GM18858 (cell line): ENCODE measurements at regions not wholly inside any gene's neighbourhood (a gene's known extent, or its start where the extent isn't known, plus 50 kb on each side); places are given as distances from the start of the nearest gene placed in this dataset.
"Not testable (repeated sequence)": the region's sequence is repeated elsewhere in the genome, so short reads cannot be mapped to it uniquely, and the experiment has no call there.

Experiments used
- ATAC-seq: cut with Tn5 transposase; IDR thresholded peaks from one replicate; pipeline ENCODE4 v1.9.1; 2021; ENCODE audit not compliant: unreplicated experiment

DNA sequence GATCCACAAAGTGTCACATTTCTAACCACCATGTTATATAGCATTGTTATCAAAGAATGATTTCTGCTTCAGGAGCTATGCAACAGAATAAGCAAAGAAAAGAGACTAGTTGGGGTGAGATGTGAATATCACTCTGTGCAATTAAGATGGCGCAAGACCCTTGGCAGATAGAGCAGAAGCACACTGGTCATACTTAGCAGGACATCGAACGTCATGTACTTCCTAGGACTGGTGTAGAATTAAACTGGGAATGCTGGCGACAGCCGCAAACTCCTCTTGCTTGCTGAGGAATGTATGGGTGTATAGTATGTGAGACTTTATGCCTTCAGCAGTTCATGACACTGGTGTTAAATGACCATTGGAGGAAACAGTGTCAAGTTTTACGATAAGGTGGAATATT lies 207.0 kb downstream of the LRRC70 start:
- ATAC-seq: no peak

DNA sequence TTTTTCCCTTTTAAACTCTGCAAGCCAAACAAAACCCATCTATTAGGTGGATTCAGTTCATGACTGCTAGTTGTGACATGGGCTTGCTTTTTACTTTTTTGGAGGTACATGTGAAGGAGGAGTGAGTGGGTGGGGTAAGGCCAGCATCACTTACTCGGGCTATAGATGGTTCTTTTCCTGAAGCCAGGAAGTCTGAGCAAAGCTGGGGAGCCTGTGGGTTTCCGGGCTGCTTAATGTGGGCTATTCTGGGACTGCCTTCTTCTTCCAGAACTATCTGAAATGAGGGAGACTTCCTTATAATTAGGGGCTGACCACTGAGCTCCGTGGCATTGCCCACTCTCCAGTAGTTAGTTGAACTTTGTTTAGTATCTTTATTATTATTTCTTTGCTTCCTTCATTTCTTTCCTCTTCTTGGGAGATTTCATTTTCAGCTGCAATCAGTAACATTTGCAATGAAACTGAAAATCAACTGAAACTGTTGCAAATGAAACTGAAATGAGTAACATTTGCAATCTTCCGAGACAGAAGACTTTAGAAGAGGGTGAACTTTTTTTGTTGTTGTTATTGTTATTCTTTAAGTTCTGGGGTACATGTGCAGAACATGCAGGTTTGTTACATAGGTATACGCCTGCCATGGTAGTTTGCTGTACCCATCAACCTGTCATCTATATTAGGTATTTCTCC lies 204.9 kb downstream of the LRRC70 start:
- peak; percentile 63 for ATAC-seq

DNA sequence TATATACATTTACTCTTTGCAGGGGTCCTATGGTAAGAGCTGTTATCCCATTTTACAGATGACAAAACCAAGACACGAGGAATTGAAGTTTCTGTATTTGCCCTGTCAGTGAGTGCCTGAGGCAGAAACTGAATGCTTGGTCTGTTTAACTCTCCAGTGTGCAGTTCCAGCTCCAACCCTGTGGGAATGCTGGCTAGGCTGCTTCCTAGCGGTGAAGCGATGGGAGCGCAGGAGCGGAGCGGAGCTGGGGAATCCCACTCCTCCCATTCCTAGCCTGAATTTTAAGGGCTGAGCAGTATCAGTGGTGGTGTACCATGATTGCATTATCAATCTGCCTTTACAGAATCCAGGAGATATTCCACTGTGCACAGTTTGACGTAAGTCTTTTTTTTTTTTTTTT lies 202.3 kb downstream of the LRRC70 start:
- no peak for ATAC-seq

DNA sequence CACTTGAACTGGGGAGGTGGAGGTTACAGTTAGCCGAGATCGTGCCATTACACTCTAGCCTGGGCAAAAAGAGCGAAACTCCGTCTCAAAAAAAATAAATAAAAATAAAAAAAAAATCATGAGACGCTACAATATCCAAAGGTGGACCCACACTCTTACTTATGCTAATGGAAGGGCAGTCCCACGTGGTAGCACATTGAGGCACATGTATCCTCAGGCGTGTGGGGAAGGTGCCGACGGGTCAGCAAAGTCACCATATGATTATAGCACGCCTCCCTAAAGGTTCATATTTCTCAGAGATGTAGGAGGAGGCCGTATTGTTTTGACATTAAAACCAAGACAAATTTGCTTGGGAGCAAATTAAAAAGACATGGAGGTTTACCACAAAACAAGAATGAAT lies 201.6 kb downstream of the LRRC70 start:
- no peak for ATAC-seq

DNA sequence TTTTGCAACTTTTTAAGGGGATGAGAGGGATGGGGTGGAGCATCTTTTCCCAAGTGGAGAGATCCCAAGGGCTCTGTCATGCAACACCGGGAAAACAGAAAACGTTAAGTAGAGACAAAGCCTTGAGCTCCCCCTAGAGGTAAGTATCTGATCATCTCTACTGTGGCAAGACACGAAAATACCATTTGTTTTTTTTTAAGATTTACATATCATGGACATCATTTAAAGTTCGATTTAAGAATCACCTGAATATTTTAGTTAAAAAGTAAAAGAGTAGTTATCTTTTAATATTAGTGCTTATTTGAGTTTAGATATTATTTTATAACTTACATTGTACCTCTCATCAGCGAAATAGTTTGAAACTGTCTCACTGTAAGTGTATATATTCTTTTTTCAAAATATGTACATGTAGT lies 200.4 kb downstream of the LRRC70 start:
- ATAC-seq: peak; percentile 51

DNA sequence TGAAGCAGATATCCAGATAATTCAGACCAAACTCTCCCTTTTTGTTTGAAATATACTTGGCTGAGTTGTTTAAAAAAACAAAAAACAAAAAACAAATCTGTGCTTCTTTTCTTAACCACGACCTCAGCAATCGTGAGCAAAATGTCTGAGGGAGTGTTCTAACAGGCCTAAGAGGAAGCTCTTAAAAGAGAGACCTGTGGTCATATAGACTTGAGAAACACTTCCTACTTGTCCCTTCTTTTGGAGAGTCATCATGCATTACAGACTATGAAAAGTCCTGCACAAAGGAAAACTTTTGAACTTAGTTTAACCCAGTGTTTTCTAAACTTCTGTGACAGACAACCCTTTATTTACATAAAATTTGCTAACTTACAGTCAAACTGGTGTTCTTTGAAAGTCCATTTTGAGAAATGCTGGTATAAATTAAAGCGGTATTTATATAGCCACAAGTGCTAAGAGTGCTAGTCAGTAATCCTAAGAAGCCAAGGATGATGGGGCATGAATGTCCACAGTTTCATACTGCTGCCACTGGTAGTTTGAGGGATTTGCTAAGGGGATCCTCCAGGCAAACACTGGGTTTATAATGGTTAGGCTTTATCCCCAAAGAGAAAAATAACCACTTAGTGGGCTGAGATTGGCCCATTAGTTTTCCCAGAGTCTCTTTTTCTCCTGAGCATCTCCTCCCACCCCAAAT lies 199.8 kb downstream of the LRRC70 start:
- peak; percentile 30 for ATAC-seq

DNA sequence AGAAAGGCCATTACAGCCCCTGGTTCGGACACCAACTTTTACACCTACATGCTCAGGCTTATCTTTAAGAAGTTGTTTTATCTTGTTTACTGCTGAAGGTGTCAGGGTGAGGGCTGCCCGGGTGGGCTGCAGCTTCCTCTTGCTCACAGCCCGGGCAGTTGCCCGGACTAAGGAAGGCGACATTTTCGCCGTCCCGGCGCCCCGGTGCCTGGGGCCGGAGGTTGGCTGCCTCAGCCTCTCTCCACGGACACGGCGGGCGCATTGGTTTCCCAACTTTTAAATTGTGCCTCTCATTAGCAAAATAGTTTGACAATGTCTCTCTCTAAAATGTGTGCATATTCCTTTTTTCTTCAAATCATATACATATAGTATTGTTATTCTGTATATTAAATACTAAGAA lies 198.5 kb downstream of the LRRC70 start:
- ATAC-seq: not testable (repeated sequence)

DNA sequence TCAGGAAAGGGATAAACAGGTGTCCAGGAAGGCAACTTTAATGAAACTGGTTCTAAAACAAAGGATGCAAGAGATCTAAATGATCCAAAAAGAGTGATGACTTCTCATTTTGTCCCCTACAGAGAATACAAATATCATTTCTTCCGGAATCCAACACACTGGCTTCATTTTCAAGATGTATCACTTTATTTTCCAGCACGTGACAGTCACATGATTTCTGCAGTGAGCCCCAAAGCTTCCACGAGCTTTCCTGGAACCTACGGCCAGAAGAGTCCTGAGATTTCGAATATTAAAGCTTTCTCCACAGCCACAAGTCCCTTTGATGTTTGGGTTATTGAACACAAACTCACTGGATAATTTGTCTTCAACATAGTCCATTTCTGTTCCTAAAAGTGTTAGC lies 198.0 kb downstream of the LRRC70 start:
- not testable (repeated sequence) for ATAC-seq

DNA sequence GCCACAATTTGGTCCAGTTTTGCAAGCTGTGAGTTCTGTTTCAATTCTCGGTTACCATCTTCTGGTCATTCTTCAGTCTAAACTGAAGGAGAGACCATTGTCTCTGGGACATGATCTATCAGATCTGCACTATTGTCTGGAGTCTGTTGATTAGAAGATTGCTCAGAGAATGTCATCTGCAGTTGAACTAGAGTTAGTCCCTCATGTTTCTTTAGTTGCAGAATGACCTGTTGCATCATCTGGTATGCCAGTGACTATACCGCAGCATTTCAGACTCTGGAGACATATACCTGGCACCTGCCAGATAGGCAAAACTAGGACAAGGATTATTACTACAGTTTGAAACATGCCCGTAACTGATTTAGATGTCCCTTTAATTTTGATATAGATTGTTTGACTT lies 194.8 kb downstream of the LRRC70 start:
- ATAC-seq: no peak

DNA sequence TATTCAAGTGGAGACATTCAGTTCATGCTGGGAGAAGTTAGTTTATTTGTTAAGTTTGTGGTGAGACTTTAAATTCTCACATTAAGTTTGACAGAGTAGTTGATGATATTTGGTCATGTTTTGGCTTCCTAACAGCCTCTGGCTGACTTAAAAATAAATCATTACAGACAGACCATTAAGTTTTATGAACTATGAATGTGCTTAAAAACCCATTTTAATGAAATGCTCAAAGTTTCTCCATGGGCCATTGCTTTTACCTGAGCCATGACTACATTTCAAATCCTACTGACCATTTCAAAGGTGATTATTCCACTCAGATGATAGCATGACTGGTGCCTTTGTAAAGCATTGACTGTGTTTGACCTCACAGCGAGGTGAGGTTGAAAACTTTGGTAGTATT lies 192.7 kb downstream of the LRRC70 start:
- no peak for ATAC-seq

DNA sequence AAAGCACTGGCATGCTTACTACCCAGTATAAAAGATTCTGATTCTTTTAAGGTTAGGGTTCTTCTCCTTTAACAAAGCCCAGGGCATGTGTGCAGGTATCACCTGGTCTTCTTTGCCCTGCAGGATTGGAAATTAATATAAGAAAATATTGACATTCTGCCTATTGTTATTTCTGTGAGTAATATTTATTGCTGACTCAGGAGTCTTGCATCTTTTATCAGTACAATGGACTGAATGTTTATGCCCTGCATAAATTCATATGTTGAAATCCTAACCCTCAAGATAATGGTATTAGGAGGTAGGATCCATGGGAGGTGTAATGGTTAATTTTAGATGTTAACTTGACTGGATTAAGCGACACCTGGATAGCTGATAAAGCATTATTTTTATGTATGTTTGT lies 189.0 kb downstream of the LRRC70 start:
- ATAC-seq: no peak

DNA sequence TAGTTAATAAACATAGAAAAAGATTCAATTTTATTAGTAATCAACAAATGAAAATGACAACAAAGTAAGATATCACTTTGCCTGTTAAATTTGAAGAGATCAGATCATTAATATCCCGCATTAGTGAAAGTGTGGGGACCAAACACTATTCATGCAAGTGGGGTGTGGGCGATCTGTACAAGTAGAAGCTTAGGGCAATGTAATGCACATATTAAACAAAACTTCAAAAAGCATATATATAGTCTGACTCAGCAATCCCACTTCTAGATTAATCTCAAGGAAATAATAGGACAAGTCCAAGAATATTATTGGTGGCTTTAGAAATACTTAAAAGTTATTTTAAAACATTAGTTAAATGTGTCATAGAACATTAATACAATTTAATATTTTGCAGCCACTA lies 188.5 kb downstream of the LRRC70 start:
- ATAC-seq: no peak

DNA sequence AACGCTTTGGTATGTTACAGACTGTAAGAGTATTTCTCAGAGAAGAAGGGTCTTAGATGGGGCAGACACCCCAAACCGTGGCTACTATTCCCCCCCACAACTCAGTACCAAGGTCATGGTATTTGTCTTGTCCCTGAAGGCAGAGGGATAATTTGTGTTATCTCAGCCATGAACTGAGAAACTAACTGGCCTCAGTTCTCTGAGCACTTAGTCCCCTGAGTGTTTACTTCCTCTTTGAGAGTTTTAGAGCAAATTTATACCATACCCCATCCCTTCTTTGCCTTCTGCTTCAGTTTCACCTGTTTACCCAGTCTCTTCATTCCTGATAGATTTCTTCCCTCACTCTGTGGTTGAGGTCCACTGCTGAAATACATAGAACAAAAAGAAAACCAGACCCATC lies 183.9 kb downstream of the LRRC70 start:
- peak; percentile 48 for ATAC-seq

DNA sequence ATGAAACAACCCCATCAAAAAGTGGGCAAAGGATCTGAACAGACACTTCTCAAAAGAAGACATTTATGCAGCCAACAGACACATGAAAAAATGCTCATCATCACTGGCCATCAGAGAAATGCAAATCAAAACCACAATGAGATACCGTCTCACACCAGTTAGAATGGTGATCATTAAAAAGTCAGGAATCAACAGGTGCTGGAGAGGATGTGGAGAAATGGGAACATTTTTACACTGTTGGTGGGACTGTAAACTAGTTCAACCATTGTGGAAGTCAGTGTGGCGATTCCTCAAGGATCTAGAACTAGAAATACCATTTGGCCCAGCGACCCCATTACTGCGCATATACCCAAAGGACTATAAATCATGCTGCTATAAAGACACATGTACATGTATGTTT lies 179.1 kb downstream of the LRRC70 start:
- ATAC-seq: not testable (repeated sequence)

DNA sequence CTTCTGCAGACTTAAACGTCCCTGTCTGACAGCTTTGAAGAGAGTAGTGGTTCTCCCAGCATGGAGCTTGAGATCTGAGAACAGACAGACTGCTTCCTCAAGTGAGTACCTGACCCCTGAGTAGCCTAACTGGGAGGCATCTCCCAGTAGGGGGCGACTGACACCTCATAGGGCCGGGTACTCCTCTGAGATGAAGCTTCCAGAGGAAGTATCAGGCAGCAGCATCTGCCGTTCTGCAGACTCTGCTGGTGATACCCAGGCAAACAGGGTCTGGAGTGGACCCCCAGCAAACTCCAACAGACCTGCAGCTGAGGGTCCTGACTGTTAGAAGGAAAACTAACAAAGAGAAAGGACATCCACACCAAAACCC lies 174.4 kb downstream of the LRRC70 start:
- not testable (repeated sequence) for ATAC-seq

DNA sequence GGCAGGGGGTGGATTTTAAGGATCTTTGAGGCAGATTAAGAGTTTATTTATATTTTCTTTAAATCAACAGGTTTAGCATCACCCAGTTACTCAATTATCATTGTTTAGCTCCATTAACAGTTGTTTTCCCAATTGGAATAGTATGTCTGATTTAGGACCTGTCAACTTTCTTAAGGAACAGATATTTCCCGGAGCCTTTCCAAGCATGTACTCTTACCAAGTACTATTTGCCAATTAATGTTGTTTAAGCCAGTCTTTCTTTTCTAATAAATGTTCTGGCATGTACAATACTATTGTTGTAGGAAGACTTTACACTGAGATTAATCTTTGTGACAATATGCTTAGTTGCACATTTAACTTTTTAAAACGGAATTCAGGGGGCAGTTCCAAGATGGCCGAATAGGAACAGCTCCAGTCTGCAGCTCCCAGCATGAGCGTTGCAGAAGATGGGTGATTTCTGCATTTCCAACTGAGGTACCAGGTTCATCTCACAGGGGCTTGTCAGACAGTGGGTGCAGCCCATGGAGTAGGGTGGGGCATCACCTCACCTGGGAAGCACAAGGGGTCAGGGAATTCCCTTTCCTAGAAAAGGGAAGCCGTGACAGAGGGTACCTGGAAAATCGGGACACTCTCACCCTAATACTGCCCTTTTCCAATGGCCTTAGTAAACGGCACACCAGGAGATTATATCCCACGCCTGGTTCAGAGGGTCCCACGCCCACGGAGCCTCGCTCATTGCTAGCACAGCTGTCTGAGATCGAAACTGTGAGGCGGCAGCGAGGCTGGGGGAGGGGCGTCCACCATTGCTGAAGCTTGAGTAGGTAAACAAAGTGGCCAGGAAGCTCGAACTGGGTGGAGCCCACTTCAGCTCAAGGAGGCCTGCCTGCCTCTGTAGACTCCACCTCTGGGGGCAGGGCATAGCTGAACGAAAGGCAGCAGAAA lies 173.7 kb downstream of the LRRC70 start:
- ATAC-seq: not testable (repeated sequence)

DNA sequence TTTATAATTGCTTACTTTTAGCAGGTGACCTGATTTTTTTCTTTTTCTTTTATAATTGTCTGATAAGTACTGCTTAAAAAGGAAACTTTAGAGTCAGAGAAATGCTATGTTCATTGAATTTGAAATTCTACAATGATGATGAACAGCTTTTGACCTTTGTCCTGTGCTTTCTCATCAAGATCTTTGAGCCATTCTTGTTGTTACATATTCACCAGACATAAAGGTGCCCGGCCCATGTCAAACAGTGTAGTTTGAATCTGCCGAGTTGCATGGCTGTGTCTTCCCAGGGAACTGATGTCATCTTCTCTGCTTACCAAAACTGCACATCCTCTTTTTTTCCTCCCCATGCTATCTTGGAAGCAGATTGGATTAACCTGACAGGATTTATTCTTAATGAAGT lies 163.6 kb downstream of the LRRC70 start:
- no peak for ATAC-seq

DNA sequence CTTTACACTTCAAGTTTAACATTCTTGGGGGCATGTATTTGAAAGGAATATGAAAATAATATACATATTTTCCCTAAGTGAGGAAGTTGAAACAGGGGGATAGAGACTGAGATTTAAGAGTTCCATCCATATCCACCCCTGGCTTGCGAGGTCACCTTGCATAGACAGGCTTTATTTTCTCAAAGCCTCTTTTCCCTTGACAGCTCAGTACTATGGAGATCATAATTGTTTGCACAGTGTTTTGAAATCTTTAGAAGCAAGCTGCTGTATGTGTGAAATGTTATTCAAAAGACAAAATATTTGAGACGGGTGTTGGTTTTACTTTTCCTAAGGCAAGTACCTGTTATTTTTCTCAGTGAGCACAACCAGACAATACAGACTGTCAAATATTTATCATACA lies 163.1 kb downstream of the LRRC70 start:
- ATAC-seq: no peak

DNA sequence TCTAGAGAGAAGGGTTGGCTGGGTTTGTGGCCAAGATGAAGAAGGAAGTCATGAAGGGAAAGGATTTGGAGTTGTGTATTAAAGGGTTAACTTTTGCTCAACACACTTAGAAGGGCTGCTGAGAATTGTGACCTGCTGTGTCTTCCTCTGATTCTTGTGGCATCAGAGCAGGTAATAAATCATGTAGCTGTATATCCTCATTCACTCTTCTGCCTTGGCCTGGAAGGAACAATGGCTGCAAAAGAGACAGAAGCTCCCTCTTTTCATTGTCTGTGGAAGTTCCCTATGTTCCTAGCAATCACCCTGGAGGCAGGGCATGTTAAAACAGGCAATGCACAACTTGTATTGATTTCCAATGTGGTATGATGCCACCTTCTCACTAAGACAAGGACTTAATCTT lies 159.1 kb downstream of the LRRC70 start:
- no peak for ATAC-seq

DNA sequence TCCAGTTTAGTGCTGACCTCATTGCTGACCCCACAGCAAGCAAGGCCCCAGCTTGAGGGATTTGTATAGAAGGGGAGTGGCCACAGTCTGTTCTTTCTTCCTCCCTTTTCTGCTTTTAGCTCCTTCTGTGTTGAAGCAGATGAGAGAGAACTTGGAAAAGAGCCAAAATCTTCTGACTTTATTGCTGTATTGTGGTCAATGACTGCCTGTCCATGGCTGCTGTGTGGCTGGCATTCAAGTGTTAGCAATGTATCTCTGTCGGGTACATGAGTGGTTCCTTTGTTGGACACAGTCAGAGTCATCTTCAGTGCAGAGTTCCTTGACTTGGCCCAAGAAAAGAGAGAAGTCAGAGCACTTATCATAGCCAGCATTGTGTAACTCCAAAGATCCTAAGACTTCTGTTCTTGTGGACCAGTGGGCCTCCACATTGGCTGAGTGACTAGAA lies 154.1 kb downstream of the LRRC70 start:
- ATAC-seq: no peak

DNA sequence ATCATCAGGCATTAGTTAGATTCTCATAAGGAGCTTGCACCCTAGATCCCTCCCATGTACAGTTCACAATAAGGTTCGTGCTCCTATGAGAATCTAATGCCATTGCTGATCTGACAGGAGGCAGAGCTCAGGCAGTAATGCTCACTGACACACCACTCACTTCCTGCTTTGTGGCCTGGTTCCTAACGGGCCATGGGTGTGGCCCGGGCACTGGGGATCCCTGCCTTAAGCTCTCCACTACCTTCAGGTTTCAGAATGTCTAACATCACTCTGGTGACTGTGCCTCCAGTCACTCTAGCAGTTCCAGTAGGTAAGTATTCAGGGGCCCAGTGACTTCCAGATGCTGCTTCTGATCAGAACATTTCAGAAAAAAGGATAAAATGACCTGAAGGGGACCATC lies 152.4 kb downstream of the LRRC70 start:
- ATAC-seq: peak; percentile 41

DNA sequence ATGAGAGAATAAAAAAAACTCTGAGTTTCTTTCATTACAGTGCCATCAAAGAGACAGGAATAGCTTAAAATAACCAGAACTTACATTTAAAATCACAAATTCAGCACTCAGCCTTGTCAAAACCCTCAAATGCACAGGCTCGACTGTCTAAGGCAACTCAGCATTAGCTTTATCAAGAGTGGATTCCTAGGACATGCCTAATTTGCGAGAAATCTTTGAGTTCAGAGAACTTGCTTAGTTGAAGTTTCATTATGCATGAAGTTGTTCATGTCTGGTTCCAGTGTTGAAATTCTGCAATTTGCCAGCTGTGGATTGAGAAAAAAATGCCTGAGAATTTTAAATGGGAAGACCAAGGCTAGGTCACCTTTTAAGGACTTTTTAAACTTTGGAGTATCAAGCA lies 151.1 kb downstream of the LRRC70 start:
- no peak for ATAC-seq
